Suprapubic skin (tissue), 4 donors: ENCODE measurements at regions not wholly inside any gene's neighbourhood (a gene's known extent, or its start where the extent isn't known, plus 50 kb on each side); places are given as distances from the start of the nearest gene placed in this dataset.

Experiments
- DNase-seq, 2 donors: peaks; one replicate each; pipeline ENCODE4 v3.0.0-alpha.2; 2019; ENCODE audit warnings: low spot score in 2 of 2
- H3K27ac ChIP-seq: fragments of 200-600 bp; sonication (generic); one replicate; pipeline ENCODE4 v1.5.1; 2019
- H3K27me3 ChIP-seq: fragments of 200-600 bp; sonication (generic); one replicate; pipeline ENCODE4 v1.5.1; 2019
- H3K36me3 ChIP-seq: fragments of 200-600 bp; sonication (generic); one replicate; pipeline ENCODE4 v1.5.1; 2019
- H3K4me1 ChIP-seq: fragments of 200-600 bp; sonication (generic); one replicate; pipeline ENCODE4 v1.5.1; 2019
- H3K4me3 ChIP-seq: fragments of 200-600 bp; sonication (generic); one replicate; pipeline ENCODE4 v1.5.1; 2019; ENCODE audit warnings: mild to moderate bottlenecking
- H3K9me3 ChIP-seq: fragments of 200-600 bp; sonication (generic); one replicate; pipeline ENCODE4 v1.5.1; 2019
- EP300 ChIP-seq: sonication (generic); formaldehyde crosslinking; IDR thresholded peaks from one replicate; pipeline ENCODE4 v1.6.1; 2017; ENCODE audit warnings: antibody characterized with exemption
- POLR2A ChIP-seq, 2 donors: fragments of 450-650 bp; IDR thresholded peaks; one replicate each; pipeline ENCODE4 v1.6.1; 2017; ENCODE audit warnings: antibody characterized with exemption in 2 of 2, mild to moderate bottlenecking in 2 of 2, moderate library complexity in 2 of 2
- POLR2AphosphoS5 ChIP-seq, 3 donors: sonication (generic); formaldehyde crosslinking; IDR thresholded peaks; one replicate each; pipeline ENCODE4 v1.6.1; 2017; ENCODE audit warnings: antibody characterized with exemption in 3 of 3
- WGBS: methylation state at CpG from one replicate; pipeline ENCODE4 v1.1.5; 2018; 5-methylcytosine and 5-hydroxymethylcytosine counted together
- TF ChIP-seq, protein P1 (sequence below), 2 donors: fragments of 200-600 bp in 1 of 2; fragments of 450-650 bp in 1 of 2; sonication (generic) in 1 of 2; IDR thresholded peaks; one replicate each; pipeline ENCODE4 v1.5.1; 2016 to 2019; ENCODE audit warnings: antibody characterized with exemption in 2 of 2, mild to moderate bottlenecking in 1 of 2, moderate library complexity in 1 of 2

DNA sequence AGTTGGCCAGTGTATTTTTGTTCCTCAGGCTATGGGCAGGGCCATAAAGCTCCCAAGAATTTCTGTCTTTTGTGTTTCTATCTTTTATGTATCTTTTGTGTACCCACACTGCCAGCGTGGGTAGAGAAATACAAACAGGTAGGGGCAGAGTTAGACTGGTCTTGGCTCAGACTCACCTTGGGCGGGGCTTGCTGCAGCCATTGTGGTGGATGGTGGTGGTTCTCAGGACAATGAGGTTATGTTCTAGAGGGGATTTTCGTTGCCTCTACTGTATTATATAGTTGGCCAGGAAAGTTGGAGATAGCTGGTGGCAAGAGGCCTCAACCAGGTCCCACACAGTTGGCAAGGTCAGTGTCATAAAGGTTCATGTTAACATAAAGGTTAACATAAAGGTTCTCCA lies 977.5 kb upstream of the LRFN5 start:
- TF ChIP-seq EP300 (no peak), POLR2A (IDR thresholded peaks at IDR 0.05) (no peak), POLR2AphosphoS5 (IDR thresholded peaks at IDR 0.05) (no peak)
- TF ChIP-seq, protein P1, sequence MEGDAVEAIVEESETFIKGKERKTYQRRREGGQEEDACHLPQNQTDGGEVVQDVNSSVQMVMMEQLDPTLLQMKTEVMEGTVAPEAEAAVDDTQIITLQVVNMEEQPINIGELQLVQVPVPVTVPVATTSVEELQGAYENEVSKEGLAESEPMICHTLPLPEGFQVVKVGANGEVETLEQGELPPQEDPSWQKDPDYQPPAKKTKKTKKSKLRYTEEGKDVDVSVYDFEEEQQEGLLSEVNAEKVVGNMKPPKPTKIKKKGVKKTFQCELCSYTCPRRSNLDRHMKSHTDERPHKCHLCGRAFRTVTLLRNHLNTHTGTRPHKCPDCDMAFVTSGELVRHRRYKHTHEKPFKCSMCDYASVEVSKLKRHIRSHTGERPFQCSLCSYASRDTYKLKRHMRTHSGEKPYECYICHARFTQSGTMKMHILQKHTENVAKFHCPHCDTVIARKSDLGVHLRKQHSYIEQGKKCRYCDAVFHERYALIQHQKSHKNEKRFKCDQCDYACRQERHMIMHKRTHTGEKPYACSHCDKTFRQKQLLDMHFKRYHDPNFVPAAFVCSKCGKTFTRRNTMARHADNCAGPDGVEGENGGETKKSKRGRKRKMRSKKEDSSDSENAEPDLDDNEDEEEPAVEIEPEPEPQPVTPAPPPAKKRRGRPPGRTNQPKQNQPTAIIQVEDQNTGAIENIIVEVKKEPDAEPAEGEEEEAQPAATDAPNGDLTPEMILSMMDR (IDR thresholded peaks at IDR 0.05), result no peak
- DNase-seq, result no peak
- Histone ChIP-seq H3K36me3 (no peaks in the 10 kb centered on the region), H3K27me3 (no peaks in the 10 kb centered on the region), H3K4me3 (no peak overlapping the region), H3K9me3 (no peaks in the 10 kb centered on the region), H3K27ac (no peak overlapping the region), H3K4me1 (no peaks in the 10 kb centered on the region)
- WGBS, result 46% methylated on average over 3 of the region's 3 CpGs

DNA sequence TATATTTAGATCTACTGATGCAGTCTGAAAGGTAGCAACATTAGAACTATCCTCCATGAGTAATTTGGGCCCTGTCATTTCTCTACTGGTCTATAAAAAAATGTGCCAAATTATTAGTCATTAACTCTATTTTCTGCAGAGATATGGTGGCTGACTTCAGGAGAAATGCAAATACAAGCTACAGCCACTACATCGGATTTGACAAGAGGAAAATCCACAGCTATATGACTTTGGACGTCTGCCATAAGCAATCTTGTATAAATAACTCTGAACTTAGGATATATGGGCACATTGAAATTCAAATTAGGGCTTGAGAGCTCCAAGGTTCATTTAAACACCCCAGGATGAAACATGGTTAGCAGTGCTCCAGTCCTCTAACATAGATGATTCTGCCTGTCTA lies 983.0 kb upstream of the LRFN5 start:
- no peak overlapping the region for H3K4me3 ChIP-seq
- WGBS, result 30% methylated on average over 2 of the region's 2 CpGs
- H3K9me3 ChIP-seq, result no peaks in the 10 kb centered on the region
- TF ChIP-seq POLR2A (IDR thresholded peaks at IDR 0.05) (no peak), EP300 (no peak), POLR2AphosphoS5 (IDR thresholded peaks at IDR 0.05) (no peak)
- TF ChIP-seq, protein P1 (IDR thresholded peaks at IDR 0.05), result no peak
- no peaks in the 10 kb centered on the region for H3K36me3 ChIP-seq
- no peak for DNase-seq
- H3K4me1 ChIP-seq, result no peaks in the 10 kb centered on the region
- no peak overlapping the region for H3K27ac ChIP-seq
- H3K27me3 ChIP-seq, result no peaks in the 10 kb centered on the region

DNA sequence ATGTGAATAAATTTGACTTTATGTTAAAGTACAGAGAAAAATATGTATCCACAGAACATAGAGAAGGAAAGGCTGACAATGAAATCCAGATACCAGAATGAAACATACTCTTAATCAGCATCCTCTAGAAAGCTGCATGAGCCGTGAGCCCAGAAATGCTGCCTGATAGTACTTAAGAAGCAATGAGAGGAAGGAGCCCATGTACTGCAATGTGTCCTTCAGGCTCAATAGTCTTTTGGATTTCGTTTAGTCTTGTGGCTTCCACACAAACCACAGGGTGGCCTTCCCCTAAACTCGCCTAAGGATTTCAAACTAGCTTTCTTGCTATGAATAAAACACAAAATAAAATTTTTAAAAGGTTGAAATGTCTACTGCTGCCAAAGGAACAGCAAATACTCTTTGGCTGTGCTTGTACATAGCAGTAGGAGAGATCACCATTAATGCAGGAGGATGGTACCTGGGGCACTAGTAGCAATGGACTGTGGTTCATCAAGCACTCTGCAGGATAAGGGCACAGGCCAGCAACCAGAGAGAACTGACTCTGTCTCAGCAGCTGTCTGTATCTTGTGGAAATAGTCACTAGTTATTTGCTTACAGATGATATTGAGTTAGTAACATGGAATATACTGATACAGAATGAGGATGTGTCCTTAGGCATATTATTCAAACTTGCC lies 988.3 kb upstream of the LRFN5 start:
- H3K4me1 ChIP-seq, result no peaks in the 10 kb centered on the region
- no peaks in the 10 kb centered on the region for H3K9me3 ChIP-seq
- H3K4me3 ChIP-seq, result no peak overlapping the region
- H3K36me3 ChIP-seq, result no peaks in the 10 kb centered on the region
- no peaks in the 10 kb centered on the region for H3K27me3 ChIP-seq
- WGBS, result 47% methylated on average over 3 of the region's 3 CpGs
- TF ChIP-seq, protein P1 (IDR thresholded peaks at IDR 0.05), result no peak
- no peak for TF ChIP-seq POLR2A (IDR thresholded peaks at IDR 0.05)
- TF ChIP-seq POLR2AphosphoS5 (IDR thresholded peaks at IDR 0.05), result no peak
- TF ChIP-seq EP300, result no peak
- H3K27ac ChIP-seq, result no peak overlapping the region
- no peak for DNase-seq

DNA sequence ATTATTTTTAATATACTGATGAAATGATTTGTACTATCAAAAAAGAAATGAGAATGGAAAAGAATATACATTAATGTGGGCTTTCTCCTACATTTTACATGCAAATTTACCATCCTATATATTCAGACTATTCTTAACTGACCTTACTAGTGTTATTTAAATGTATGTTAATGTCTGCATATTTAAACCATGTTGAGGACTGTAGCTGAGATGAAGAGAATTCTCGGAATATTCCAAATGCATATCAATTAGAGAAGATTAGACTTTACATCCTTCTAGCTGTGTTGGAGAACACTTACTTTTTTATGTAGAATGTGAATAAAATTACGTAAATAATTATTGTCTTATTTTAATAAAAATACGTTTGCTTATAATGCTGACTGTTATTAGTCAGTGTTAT lies 990.1 kb upstream of the LRFN5 start:
- H3K27me3 ChIP-seq, result no peaks in the 10 kb centered on the region
- no peak for DNase-seq
- H3K36me3 ChIP-seq, result no peaks in the 10 kb centered on the region
- H3K9me3 ChIP-seq, result no peaks in the 10 kb centered on the region
- no peak overlapping the region for H3K27ac ChIP-seq
- TF ChIP-seq POLR2A (IDR thresholded peaks at IDR 0.05), result no peak
- no peak for TF ChIP-seq EP300
- TF ChIP-seq, protein P1 (IDR thresholded peaks at IDR 0.05), result no peak
- TF ChIP-seq POLR2AphosphoS5 (IDR thresholded peaks at IDR 0.05), result no peak
- no peaks in the 10 kb centered on the region for H3K4me1 ChIP-seq
- H3K4me3 ChIP-seq, result no peak overlapping the region
- 83% methylated on average over 3 of the region's 3 CpGs for WGBS

DNA sequence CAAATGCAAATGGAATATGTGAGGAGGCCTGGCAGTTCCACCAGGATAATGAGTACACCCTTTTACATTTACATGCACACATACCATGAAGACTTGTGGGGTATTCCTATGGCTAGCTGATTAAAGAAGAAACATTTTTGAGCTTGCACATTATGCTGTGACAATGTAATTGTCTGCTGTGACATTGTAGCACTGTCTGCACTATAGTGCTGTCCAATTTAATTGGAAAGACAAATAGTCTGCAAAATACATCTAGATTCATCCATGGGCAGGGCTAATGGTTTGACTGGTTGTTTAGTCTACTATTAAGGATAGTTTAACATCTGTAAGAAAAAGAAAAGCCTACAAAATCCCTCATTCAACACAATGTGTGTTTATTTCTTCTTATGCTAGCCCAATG lies 1005.6 kb upstream of the LRFN5 start:
- Histone ChIP-seq H3K4me1 (no peaks in the 10 kb centered on the region), H3K9me3 (no peaks in the 10 kb centered on the region), H3K36me3 (no peaks in the 10 kb centered on the region), H3K4me3 (no peak overlapping the region), H3K27ac (no peak overlapping the region), H3K27me3 (no peaks in the 10 kb centered on the region)
- no peak for DNase-seq
- TF ChIP-seq POLR2A (IDR thresholded peaks at IDR 0.05), result no peak

DNA sequence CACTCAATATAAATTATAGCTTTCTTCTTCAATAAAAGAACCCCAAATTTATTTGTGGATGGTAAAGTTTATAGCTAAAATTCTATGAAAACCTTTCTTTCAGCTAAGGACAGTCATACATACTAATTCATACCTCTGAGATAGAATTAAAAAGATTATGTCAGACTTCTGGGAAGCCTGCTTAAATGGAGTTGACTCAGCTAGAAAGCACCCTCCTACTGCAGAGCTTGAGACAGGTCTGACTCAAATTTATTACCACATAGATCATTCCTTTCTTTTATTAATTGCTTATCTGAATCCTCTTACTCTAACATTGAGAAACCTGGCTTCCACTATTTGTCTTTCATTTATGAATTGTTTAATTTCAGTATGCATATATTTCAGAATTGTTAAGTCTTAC lies 1007.0 kb upstream of the LRFN5 start:
- TF ChIP-seq POLR2A (IDR thresholded peaks at IDR 0.05), result no peak
- no peak for TF ChIP-seq POLR2AphosphoS5 (IDR thresholded peaks at IDR 0.05)
- TF ChIP-seq EP300, result no peak
- TF ChIP-seq, protein P1 (IDR thresholded peaks at IDR 0.05), result no peak
- H3K4me1 ChIP-seq, result no peaks in the 10 kb centered on the region
- no peak overlapping the region for H3K27ac ChIP-seq
- H3K9me3 ChIP-seq, result no peaks in the 10 kb centered on the region
- no peak for DNase-seq
- H3K27me3 ChIP-seq, result no peaks in the 10 kb centered on the region
- no peak overlapping the region for H3K4me3 ChIP-seq
- H3K36me3 ChIP-seq, result no peaks in the 10 kb centered on the region
